NCI-H345 treated with DMSO at 0.1 percent for 48 hours (cell line): ENCODE measurements at regions not wholly inside any gene's neighbourhood (a gene's known extent, or its start where the extent isn't known, plus 50 kb on each side); places are given as distances from the start of the nearest gene placed in this dataset.
"Not testable (repeated sequence)": the region's sequence is repeated elsewhere in the genome, so short reads cannot be mapped to it uniquely, and the experiment has no call there.

Source experiments
- DNase-seq: peaks from one replicate; lab custom pipeline; 2025; ENCODE audit not compliant: unreplicated experiment; lab: John Stamatoyannopoulos, UW

- no peak for DNase-seq
These were observed 502.2 kb upstream of the SOX11 start for GRCh38 chr2:5190023-5190422.

- DNase-seq = no peak
These were observed 496.5 kb upstream of the SOX11 start for GRCh38 chr2:5195636-5196035.

GRCh38 chr2:5203134-5203755 is 488.9 kb upstream of the SOX11 start:
- no peak for DNase-seq

GRCh38 chr2:5206742-5207141 is 485.4 kb upstream of the SOX11 start:
- not testable (repeated sequence) for DNase-seq

- DNase-seq = no peak
These were observed 476.1 kb upstream of the SOX11 start for GRCh38 chr2:5215989-5216607.

GRCh38 chr2:5227062-5227699 is 465.0 kb upstream of the SOX11 start:
- DNase-seq = no peak

- no peak for DNase-seq
These were observed 462.6 kb upstream of the SOX11 start for GRCh38 chr2:5229574-5229973.

- DNase-seq = no peak
These were observed 461.7 kb upstream of the SOX11 start for GRCh38 chr2:5230444-5230843.

- no peak for DNase-seq
These were observed 461.3 kb upstream of the SOX11 start for GRCh38 chr2:5230855-5231254.

- no peak for DNase-seq
These were observed 460.9 kb upstream of the SOX11 start for GRCh38 chr2:5231287-5231686.

GRCh38 chr2:5234563-5234962 is 457.6 kb upstream of the SOX11 start:
- no peak for DNase-seq

GRCh38 chr2:5235701-5236100 is 456.5 kb upstream of the SOX11 start:
- no peak for DNase-seq

- DNase-seq = no peak
These were observed 455.9 kb upstream of the SOX11 start for GRCh38 chr2:5236249-5236648.

GRCh38 chr2:5242751-5243150 is 449.4 kb upstream of the SOX11 start:
- DNase-seq = no peak

GRCh38 chr2:5250482-5250881 is 441.7 kb upstream of the SOX11 start:
- no peak for DNase-seq

- DNase-seq = no peak
These were observed 438.9 kb upstream of the SOX11 start for GRCh38 chr2:5253263-5253662.

- no peak for DNase-seq
These were observed 437.3 kb upstream of the SOX11 start for GRCh38 chr2:5254791-5255332.

GRCh38 chr2:5263291-5263690 is 428.9 kb upstream of the SOX11 start:
- no peak for DNase-seq

- no peak for DNase-seq
These were observed 427.8 kb upstream of the SOX11 start for GRCh38 chr2:5264361-5264760.

GRCh38 chr2:5285061-5285460 is 407.1 kb upstream of the SOX11 start:
- DNase-seq = no peak

- DNase-seq = peak; percentile 25
These were observed 406.1 kb upstream of the SOX11 start for GRCh38 chr2:5285872-5286769.
